HG03064 (cell line): ENCODE measurements at regions not wholly inside any gene's neighbourhood (a gene's known extent, or its start where the extent isn't known, plus 50 kb on each side); places are given as distances from the start of the nearest gene placed in this dataset.

ENCODE experiments used
- ATAC-seq: cut with Tn5 transposase; IDR thresholded peaks from one replicate; pipeline ENCODE4 v1.9.1; 2021; ENCODE audit warnings: low read depth; ENCODE audit not compliant: unreplicated experiment

DNA sequence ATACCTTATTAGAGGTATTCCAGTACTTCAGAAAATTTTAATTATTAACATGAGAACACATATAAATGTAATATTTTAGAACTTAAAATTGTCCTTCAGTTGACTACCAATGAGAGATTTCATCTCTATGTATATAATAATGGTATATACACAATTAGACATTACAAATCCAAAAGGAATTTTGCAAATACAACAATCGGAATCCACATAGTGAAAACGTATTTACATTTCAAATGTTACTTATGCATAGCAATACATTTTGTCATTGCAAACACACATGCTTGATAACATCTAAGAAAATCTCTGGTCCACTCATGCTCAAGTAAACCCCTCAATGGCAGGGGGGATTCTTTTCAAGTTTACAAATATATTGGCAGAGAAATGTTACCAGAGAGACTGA is 2345.2 kb downstream of the PCDH9 start:
- no peak for ATAC-seq

DNA sequence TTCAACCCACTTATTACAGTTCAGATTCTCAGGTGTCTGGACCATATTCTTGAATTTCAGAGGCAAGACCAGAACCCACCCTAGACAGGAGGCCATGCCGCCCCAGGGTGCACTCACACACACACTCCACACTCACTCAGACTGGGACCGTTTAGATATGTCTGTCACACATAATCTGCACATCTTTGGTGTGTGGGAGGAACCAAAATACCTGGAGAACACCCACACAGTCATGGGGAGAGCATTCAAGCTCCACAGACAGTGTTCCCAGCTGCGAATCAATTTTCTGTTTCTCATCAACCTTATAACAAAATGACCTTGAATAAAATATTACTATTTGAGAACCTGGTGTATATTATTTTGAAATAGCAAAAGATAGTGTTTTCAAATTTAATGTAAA is 2353.0 kb downstream of the PCDH9 start:
- ATAC-seq = no peak

DNA sequence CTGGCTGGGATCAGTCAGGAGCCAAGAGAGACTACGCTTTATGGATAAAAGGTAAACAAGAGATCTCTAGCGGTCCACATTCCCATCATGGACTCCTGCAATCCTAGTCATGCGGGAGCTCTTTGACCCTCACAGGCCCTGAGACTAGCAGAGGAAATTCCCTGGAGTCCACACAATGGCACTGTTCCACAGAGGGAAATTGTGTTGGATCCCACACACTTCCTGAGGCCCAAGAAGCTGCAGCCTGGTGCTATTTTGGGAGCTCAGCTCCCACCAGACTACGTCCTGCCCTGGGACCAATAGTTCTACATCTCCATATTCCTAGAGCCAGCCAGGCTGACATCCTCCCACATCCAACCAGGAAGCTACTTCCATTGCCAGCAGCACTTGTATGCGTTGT is 2358.4 kb downstream of the PCDH9 start:
- no peak for ATAC-seq

DNA sequence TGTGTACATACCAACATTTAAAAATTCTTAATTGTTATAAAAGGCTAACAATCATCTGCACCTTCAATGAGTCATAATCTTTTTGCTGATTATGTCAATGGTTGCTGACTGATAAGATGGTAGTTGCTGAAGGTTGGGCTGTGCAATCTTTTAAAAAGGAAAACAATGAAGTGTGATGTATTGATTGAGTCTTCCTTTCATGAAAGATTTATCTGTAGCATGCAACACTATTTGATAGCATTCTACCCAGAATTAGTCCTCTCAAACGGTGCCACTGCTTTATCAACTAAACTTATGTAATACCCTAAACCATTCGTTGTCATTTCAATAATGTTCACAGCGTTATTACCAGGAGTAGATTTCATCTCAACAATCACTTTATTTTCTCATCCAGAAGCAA is 2360.6 kb downstream of the PCDH9 start:
- no peak for ATAC-seq

DNA sequence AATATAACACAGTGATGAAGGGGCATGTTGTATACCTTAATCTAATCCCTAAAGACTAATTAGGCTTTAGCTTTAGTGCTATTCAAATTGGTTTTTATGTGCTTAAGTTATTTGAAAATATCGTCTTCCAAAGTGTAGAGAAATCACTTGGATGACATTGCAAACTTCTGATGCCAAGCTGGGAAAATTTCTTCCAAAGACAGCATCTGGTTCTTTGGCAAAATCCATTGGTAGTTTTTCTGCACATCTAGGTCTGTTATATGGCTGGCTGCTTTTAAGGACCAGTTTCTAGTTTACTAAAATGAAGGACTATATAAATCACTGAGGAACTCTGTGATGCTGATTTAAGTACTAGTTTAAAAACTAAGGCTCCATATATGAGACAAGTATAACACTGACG is 2362.3 kb downstream of the PCDH9 start:
- ATAC-seq = no peak

DNA sequence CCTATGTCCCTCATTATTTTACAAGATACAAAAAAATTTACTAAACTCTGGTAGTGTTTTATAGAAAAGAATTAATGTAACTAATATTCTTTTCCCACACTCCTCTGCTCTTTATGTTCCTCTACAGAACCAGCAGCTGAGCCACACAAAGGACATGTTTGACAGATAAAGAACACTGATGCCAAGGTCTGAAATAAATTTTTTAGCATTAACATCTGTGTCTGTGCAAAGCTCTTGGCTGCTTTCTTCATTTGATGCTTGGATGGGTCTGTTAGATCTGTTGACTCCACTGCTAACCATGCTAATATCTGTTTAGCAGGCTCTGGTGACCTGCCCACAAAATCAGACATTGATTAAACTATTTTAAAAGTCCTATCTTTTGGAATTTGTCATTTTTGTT is 2363.8 kb downstream of the PCDH9 start:
- ATAC-seq = no peak

DNA sequence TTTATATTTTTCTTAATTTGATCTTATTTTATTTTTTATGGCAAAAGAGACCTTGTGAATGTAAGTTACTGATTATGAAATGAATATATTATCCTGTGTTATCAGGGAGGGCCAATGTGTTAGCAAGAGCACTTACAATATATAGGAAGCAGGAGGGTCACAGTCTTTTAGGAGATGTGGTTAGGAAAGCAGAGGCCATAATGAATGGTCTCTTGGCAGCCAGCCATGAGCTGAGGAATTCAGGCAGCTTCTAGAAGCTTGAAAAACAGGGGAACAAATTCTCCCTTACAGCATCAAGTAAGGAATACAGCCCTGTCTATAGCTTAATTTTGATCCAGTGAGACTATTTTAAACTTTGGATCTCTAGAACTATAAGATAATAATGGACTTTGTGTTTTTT is 2374.6 kb downstream of the PCDH9 start:
- no peak for ATAC-seq

DNA sequence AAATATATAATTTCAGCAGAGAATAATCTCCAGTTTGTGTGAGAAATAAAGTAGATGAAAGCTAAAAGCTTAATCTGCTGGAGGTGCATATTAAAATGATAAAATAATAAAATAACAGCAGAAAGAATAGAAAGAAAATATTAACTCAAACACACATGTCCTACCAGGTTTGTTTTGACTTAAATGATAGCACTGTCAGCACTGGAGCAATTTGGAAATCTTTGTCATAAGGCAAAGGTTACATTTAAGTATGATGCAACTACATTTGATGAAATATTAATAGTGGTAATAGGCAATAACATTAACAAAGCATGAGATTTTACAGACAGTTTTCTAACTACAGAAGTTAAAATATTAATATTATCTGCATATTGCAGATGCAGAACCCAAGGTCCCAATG is 2380.1 kb downstream of the PCDH9 start:
- ATAC-seq = no peak

DNA sequence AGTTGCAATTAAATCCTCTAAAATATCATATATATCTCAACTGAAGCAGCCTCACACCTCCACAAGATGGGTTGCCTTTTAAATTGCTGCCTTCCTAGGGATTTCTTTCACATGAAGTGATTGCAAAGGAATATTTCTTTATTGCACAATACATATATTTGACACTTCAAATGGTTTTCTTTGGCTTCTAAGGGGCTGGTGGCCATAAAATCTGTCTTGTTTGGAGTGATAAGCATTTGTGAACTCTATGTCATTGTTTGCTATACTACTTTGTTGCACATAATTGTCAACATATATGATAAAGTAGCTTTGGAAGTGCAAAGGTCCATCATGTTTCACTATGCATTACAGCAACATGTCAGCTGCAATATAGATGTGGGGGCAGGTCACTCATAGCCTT is 2380.9 kb downstream of the PCDH9 start:
- ATAC-seq = no peak

DNA sequence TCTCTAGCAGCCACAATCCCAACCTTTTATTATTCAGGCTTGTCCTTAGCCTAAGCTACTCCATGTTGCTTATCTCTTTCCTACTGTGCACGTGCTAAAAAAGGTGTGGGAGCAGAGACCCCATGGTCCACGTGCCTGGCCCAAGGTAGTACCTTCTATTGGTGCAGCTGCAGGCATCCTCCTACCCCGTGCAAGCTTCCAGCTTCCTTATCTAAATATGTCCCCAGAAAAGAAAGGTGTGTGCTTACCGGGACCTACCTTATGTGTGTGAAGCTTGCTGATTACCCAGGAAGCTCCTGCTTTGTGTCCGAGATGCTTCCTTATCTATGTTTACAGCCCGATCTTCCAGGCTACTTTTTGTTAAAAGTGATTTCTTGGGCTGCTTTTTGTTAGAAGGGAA is 2382.4 kb downstream of the PCDH9 start:
- no peak for ATAC-seq

DNA sequence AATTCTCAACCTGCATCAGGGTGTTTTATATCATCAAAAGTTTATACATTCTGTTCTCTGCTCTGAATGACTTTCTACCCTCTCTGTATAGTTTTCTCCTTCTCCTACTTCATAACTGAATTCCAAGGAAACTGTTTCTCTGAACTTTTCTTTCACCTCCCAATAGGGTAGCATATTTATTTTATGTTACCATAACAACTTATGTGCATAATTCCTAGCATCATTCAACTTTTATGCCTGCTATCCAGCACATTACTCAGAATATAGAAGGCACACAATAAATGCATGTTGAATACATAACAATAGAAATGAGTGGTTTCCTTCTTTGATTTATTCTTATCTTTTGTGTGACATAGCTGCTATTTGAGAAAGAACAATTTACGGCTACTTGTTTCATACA is 2385.0 kb downstream of the PCDH9 start:
- no peak for ATAC-seq

DNA sequence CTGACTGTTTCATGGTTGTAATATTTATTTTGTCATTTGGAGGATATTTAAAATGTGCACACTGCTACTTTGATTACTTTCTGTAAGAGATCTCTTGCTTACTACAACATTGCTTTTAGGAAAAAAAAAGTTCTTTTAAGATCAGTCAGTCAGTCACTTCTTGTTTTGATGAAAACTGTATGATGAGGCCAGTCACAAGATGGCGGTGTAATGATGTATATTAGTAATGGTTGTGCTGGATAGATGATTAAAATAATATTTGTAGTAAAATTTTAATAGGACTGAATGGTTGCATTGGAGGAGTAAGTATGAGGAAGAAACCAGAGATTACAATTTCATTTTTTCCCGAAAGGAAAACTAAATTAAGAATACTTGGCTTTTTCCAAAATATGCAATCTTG is 2411.1 kb downstream of the PCDH9 start:
- no peak for ATAC-seq

DNA sequence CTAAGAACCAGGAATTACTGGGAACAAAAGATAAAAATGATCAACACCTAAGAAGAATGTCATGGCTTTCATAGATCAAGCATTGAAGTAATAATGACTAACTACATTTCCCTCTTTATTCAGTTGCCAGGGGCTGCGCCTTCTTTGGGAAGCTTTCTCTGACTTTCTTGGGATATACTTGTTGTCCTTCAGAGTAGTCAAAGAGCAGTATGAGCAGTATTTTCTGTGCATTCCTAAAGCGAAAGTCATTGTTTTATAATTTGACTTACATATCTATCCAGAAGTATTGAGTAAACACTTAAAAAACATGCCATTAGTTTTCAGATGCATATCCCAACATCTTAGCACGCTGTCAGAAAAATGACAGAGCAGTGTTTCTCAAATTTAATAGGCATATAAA is 2412.4 kb downstream of the PCDH9 start:
- no peak for ATAC-seq

DNA sequence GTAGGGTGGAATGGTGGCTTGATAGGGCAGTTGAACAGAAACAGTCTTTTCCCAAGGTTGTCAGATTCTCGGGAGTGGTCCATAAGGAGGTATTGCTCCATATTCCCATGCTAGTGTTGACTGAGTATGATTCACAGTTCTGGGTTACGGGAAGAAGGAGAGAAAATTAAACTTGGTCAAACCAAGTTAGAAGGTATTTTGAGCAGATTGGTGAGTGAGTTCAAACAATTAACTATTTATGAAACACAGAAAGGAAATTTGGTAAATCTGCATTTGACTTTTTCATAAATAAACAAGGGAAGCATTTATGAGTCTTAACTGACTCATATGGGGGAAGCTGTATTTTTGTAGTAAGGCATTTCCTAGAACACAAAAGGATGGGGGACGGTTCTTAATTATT is 2419.4 kb downstream of the PCDH9 start:
- ATAC-seq = no peak

DNA sequence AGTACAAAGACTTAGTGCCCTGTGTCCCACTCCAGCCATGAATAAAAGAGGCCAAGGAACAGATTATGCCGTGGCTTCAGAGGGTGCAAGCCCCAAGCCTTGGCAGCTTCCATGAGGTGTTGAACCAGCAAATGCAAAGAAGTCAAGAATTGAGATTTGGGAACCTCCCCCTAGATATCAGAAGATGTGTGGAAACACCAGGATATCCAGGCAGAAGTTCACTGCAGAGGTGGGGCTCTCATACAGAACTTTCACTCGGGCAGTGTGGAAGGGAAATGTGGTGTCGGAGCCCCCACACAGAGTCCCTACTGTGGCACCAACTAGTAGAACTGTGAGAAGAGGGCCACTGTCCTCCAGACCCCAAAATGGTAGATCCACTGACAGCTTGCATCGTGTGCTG is 2421.4 kb downstream of the PCDH9 start:
- no peak for ATAC-seq

DNA sequence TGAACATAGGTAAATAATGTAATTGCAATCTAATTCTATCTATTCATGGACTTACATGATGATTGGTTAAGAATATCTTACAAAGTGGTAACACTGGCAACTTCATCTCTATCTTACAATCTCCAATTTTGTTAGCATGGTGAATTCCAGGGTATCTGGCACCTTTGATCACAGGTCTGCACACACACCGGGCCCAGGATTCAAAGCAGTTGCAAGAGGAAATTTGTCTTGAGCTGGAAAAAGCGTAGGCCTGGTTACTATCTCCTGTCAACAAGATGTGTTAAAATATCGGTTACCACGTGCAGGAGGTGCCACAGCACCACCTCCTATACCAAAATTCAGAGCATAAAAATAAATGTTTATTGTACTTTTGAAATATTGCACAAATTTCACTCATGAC is 2428.4 kb downstream of the PCDH9 start:
- ATAC-seq = no peak

DNA sequence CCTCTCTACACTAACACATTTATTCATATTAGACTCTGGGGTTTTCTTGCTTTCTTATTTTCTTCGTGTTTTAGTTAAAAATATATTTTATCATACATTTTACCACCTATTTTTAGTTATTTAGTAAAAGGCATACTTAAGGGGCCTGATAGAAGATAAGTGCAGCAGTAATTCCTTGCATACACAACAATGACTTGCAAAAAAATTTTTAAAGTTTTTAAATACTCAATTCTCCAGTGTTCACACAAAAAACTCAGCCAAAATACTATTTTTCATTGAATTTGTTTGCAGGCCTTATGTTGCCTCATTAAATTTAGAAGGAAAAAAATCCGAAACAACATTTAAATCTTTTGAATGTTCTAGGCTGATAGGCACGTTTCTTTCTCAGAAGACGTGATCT is 2431.7 kb downstream of the PCDH9 start:
- ATAC-seq = no peak

DNA sequence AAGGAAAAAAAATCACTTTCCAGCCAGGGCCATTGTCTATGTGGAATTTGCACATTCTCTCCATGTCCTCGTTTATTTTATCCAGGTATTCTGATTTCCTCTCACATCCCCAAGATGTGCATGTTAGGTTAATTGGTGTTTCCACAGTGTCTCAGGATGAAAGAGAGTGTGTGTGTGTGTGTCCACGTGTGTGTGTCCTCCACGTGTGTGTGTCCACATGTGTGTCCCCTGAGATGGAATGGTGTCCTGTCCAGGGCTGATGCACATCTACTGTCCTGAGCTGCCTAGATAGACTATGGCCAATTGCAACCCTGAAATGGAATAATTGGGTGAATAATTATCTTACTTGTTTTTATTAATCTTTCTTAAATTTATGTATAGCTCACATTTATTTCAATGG is 2436.5 kb downstream of the PCDH9 start:
- no peak for ATAC-seq

DNA sequence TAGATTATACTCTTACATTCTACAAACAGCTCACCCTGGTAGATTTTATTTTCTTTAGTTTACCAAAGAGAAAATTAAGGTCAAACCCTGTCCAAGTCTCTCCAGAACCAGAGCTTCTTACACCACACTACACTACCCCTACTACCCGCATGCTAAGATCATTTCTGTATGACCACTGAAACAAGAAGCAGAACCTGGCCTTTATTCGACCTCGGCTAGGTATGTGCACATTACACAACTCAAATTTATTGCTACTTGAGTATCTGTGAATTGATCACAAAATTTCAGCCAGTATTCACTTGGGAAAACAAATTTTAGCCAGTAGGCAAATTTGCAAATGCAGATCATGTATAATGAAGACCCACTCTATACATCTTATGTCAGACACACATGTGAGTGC is 2437.0 kb downstream of the PCDH9 start:
- ATAC-seq = no peak

DNA sequence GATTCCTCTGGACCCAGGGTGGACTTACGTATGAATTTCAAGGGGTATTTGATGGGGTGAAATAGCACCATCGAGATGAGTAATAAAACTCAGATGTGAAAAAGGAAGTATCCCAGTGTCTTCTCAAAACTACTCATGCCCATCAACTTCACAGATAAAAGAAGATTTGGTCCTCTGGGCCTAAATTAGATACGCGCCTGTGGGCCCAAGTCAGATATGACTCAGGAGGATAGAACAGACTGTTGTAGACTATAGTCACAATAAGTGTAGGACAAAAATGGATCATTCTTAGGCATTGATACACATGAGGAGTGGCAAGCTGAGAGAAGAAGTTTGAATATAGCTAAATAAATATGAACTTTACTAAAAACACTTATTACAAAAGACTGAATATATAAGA is 2438.8 kb downstream of the PCDH9 start:
- no peak for ATAC-seq

DNA sequence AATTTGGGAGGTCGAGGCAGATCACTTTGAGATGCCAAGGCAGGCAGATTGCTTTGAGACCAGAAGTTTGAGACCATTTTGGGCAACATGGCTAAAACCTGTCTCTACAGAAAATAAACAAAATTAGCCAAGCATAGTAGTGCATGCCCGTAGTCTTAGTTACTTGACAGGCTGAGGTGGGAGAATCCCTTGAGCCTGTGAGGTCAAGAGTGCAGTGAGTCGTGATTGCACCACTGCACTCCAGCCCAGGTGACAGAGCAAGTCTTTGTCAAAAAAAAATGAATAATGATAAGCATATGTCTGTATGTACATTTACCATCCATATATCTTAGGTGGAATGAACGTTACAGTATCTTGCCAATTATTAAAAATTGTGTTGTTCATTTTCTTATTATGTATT is 2447.7 kb downstream of the PCDH9 start:
- no peak for ATAC-seq

DNA sequence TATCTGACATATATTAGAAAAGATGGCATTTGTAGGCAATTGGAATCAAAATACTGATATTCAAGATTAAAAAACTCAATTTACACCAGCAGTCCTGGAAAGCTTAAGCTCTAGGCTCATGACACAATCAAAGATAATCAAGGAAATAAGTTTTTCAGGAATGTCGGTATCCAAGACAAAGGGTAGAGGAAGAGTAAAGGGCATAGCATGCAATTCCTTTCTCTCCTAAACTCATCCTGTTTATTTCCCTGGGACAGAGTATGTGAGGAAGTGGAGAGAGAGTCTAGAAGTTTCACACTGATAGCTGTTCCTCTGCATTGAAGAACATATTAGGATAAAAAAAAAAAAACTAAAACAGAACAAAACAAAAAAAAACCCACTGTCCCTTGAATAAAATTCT is 2452.1 kb downstream of the PCDH9 start:
- ATAC-seq = no peak

DNA sequence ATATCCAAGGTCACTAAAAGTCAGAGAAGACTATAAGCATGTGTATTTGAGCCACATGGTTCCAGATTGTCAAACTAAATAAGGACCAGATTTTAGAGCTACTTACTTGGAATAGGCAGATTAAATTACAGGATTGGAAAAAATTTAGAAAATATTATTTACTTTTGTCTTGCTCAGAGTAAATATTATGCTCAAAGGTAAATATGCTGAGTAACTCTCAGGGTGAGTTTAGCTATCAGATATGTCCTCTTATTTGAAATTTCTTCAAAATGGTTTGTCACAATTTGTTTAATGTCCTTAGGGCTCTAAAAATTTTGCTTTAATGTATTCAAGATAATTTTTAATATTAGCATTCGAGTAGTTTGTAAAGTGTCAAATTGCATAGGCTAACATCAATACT is 2455.2 kb downstream of the PCDH9 start:
- no peak for ATAC-seq

DNA sequence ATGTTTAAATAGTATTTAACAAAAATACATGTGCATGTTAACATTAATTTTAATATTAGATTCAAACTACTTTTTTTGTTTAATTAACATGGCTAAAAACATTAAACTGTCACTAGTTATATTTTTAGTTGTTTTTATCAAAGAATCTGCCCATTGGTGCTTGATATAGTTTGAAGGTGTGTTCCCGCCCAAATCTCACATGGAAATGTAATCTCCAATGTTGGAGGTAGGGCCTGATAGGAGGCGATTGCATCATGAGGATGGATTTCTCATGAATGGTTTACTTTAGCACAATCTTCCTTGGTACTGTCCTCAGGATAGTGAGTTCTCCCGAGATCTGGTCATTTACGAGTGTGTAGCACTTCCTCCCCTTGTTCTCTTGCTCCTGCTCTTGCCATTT is 2459.4 kb downstream of the PCDH9 start:
- no peak for ATAC-seq
